ENCODE measurements at regions not wholly inside any gene's neighbourhood (a gene's known extent, or its start where the extent isn't known, plus 50 kb on each side); places are given as distances from the start of the nearest gene placed in this dataset.

DNA sequence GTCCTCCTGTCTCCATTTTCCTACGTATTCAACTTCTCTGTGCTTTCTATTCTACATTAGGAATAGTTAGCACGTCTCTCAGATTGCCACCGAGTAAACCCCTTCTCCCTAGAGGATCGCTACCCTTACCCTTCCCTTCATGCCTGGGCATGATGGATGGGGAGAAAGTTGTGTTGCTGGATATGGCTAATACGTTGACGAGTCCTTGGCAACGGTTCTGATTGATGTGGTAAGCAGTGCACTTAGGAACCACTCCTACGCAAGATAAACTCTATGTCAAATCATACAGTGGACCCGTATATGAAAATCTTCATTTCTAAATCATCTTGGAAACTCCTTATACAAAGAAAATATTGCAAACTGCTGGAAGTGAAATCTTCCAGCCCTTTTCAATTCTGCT is 224.5 kb downstream of the EFNB2 start:
- Histone ChIP-seq H3K36me3 (no peaks in the 10 kb centered on the region), H3K27ac (no peak overlapping the region), H3K4me1 (no peaks in the 10 kb centered on the region), H3K9me3 (no peaks in the 10 kb centered on the region), H3K27me3 (no peaks in the 10 kb centered on the region), H3K4me3 (no peak overlapping the region)
- intact Hi-C loops (cut with DNase I): no loop called here
- no peak for TF ChIP-seq POLR2A (IDR thresholded peaks at IDR 0.05)
- 88 to 93% methylated on average over 9 of the region's 9 CpGs for WGBS, 2 donors
- no peak for DNase-seq

DNA sequence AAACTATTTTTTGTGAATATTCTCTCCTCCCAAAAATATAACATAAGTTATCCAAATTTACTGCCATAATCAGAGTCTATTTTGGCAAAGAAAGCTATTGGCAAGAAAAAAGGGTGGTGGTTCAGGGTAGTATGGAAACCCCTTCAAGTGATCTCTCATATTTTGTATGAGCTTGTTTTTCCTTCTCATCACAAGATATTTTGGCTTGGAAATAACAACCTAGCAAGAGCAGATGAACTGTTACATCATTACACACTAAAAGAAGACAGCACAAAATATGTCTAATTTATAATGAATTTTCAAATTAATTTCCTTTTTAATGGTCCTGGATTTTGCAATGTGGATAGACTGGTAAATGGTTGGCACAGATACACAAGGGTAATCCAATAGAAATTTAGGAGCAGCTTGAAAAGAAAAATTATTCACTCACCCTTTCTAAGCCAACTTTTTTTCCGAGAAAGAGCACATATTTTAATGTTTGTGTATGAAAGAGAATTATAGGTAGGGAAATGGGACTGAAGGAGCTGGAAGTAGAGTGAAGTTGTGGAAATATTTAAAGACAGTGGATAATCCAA is 225.1 kb downstream of the EFNB2 start:
- Histone ChIP-seq H3K9me3 (no peaks in the 10 kb centered on the region), H3K4me3 (no peak overlapping the region), H3K36me3 (no peaks in the 10 kb centered on the region), H3K27me3 (no peaks in the 10 kb centered on the region), H3K27ac (no peak overlapping the region), H3K4me1 (no peaks in the 10 kb centered on the region)
- intact Hi-C loops (cut with DNase I): no loop called here
- TF ChIP-seq POLR2A (IDR thresholded peaks at IDR 0.05): no peak
- 91 to 93% methylated on average over 1 of the region's 1 CpG for WGBS, 2 donors
- DNase-seq: no peak

DNA sequence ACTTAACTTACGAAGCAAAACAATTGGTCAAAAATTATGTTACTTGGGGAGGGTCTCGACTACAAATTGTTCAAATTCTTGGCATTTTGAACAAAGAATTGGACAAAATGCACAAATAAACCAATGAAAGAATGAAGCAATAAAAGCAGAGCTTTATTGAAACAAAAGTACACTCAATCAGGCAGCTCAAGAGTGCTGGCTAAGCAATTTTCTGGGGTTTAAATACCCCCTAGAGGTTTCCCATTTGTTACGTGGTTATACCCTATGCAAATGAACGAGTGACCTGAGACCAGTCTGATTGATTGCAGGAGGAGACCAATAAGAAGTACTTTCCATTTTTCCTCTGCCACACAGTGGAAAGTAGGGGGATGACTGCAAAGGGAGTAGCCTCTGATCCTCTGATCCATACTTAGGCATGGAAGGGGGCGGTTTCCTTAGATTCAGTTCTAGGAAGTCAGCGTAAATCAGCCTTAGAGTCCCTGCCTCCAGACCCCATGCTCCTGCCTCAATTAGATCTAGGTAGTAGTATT is 228.6 kb downstream of the EFNB2 start:
- Histone ChIP-seq H3K9me3 (no peaks in the 10 kb centered on the region), H3K36me3 (no peaks in the 10 kb centered on the region), H3K4me3 (no peak overlapping the region), H3K27me3 (no peaks in the 10 kb centered on the region), H3K4me1 (no peaks in the 10 kb centered on the region), H3K27ac (no peak overlapping the region)
- no peak for DNase-seq
- TF ChIP-seq POLR2AphosphoS5 (IDR thresholded peaks at IDR 0.05) (no peak), EP300 (IDR thresholded peaks at IDR 0.05) (no peak), POLR2A (IDR thresholded peaks at IDR 0.05) (no peak)
- TF ChIP-seq, protein P1, sequence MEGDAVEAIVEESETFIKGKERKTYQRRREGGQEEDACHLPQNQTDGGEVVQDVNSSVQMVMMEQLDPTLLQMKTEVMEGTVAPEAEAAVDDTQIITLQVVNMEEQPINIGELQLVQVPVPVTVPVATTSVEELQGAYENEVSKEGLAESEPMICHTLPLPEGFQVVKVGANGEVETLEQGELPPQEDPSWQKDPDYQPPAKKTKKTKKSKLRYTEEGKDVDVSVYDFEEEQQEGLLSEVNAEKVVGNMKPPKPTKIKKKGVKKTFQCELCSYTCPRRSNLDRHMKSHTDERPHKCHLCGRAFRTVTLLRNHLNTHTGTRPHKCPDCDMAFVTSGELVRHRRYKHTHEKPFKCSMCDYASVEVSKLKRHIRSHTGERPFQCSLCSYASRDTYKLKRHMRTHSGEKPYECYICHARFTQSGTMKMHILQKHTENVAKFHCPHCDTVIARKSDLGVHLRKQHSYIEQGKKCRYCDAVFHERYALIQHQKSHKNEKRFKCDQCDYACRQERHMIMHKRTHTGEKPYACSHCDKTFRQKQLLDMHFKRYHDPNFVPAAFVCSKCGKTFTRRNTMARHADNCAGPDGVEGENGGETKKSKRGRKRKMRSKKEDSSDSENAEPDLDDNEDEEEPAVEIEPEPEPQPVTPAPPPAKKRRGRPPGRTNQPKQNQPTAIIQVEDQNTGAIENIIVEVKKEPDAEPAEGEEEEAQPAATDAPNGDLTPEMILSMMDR (IDR thresholded peaks at IDR 0.05): no peak
- 90 to 92% methylated on average over 6 of the region's 6 CpGs for WGBS, 2 donors
- intact Hi-C loops (cut with DNase I): no loop called here

DNA sequence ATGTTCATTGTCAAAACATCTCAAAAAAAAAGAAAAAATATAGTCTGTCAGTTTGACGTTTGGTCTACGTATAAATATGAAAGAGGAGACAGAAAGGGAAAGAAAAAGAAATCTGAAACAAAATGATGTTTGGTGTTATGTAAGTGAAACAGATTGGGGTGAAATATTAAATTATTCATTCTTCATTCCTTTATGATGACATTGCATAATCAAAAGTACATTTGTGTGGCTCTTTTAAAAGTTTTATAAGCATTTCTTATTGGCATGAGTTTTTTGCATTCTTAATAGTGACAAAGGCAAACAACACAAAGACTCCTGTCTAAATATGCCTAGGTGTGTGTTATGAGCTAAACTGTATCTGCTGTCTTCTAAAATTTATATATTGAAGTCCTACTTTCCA is 232.6 kb downstream of the EFNB2 start:
- H3K4me3 ChIP-seq: no peak overlapping the region
- intact Hi-C loops (cut with DNase I): no loop called here
- no peaks in the 10 kb centered on the region for H3K4me1 ChIP-seq
- 85 to 94% methylated on average over 2 of the region's 2 CpGs for WGBS, 2 donors
- TF ChIP-seq EP300 (IDR thresholded peaks at IDR 0.05) (no peak), POLR2A (IDR thresholded peaks at IDR 0.05) (no peak), POLR2AphosphoS5 (IDR thresholded peaks at IDR 0.05) (no peak)
- TF ChIP-seq, protein P1 (IDR thresholded peaks at IDR 0.05): no peak
- no peak for DNase-seq
- H3K9me3 ChIP-seq: no peaks in the 10 kb centered on the region
- no peaks in the 10 kb centered on the region for H3K36me3 ChIP-seq
- no peak overlapping the region for H3K27ac ChIP-seq
- H3K27me3 ChIP-seq: no peaks in the 10 kb centered on the region

DNA sequence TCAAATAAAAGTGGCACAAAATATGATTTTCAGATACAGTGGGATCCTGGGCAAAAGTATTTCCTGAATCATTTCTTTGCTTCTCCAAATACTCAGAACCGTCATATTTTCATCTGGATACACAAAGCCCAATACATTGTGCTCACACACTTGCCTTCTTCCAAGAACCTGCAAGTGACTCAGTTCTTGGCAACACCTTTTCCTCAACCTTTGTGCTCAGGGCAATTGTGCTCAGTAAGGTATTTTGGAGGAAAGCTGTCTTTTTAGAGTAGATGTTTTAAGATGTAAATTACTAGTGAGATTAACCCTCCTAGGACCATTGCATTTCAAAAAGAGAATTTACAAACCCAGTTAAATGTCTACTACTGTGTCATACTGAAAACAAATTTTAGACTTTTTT is 233.5 kb downstream of the EFNB2 start:
- intact Hi-C loops (cut with DNase I): no loop called here
- Histone ChIP-seq H3K9me3 (no peaks in the 10 kb centered on the region), H3K4me1 (no peaks in the 10 kb centered on the region), H3K27me3 (no peaks in the 10 kb centered on the region), H3K4me3 (no peak overlapping the region), H3K36me3 (no peaks in the 10 kb centered on the region), H3K27ac (no peak overlapping the region)
- 84 to 95% methylated on average over 1 of the region's 1 CpG for WGBS, 2 donors
- TF ChIP-seq POLR2AphosphoS5 (IDR thresholded peaks at IDR 0.05) (no peak), POLR2A (IDR thresholded peaks at IDR 0.05) (no peak), EP300 (IDR thresholded peaks at IDR 0.05) (no peak)
- TF ChIP-seq, protein P1 (IDR thresholded peaks at IDR 0.05): no peak
- DNase-seq: no peak

DNA sequence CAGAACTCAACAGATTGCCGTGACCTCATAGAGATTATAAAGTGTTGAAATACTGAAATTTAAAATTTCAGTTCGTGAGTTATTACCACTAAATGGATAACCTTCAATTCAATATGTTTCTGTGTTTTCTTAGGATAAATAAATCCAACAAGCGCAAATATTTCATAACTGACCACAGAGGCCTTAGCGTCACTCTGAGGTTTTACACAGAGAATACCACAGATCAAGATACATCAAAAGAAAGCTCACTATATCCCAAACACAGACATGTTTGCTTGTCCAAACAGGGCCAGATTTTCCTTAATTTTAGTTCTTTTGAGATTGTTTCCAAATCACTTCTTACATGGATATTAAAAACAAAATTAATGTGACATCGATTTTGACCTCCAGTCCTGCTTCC is 235.8 kb downstream of the EFNB2 start:
- WGBS, 2 donors: 92 to 94% methylated on average over 5 of the region's 5 CpGs
- no peaks in the 10 kb centered on the region for H3K9me3 ChIP-seq

More for the DNA sequence above, 235.8 kb downstream of the EFNB2 start:
- H3K4me1 ChIP-seq: no peaks in the 10 kb centered on the region
- no peak for DNase-seq
- H3K27me3 ChIP-seq: no peaks in the 10 kb centered on the region
- intact Hi-C loops (cut with DNase I): no loop called here
- no peaks in the 10 kb centered on the region for H3K36me3 ChIP-seq
- TF ChIP-seq, protein P1 (IDR thresholded peaks at IDR 0.05): no peak
- no peak for TF ChIP-seq EP300 (IDR thresholded peaks at IDR 0.05)
- TF ChIP-seq POLR2AphosphoS5 (IDR thresholded peaks at IDR 0.05): no peak
- no peak for TF ChIP-seq POLR2A (IDR thresholded peaks at IDR 0.05)
- no peak overlapping the region for H3K4me3 ChIP-seq
- no peak overlapping the region for H3K27ac ChIP-seq
